ENCODE measurements at regions not wholly inside any gene's neighbourhood (a gene's known extent, or its start where the extent isn't known, plus 50 kb on each side); places are given as distances from the start of the nearest gene placed in this dataset.

DNA sequence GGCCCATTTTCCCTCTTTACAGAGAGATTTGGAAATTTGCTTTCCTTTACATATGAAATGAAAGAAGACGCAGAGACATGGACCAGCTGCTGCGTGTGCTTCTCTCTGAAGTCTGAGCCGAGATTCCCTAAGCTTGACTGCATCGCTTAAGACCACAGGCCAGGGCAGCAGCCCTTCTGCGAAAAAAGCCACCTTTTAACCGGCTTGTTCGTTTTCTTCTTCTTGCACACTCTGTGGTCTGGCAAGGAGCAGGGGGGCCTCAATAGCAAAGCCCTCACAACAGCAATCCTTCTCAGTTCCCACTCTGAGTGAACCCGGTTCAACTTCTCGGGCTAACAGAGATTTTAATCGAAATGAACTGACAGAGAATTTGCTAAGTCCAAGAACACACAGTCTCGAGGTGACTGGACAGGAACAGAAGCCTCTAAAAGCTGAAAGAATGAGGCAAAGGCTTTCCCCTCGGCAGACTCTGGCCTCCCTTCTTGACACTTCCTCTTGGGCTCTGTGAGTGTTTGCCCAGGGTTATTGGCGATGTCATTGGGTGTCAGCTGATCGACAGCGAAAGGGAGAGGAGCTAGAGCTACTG is 512.9 kb upstream of the KLF4 start:
- TF ChIP-seq CTCF (IDR thresholded peaks at IDR 0.05; ENCODE audit: low read depth, low read length) (no peak), EZH2phosphoT487 (IDR thresholded peaks at IDR 0.05; ENCODE audit: low read depth) (no peak)
